Panc1 (cell line): ENCODE measurements at regions not wholly inside any gene's neighbourhood (a gene's known extent, or its start where the extent isn't known, plus 50 kb on each side); places are given as distances from the start of the nearest gene placed in this dataset.

Experiments
- ATAC-seq: fragments of 200-7000 bp; cut with Tn5 transposase; 2 replicates; pipeline ENCODE4 v1.9.1; 2020; ENCODE audit warnings: mild to moderate bottlenecking, moderate library complexity
- BruUV-seq: library from RNA; stranded (reverse); fragments of 400-500 nt; replicated peaks from 2 replicates; lab custom pipeline; 2021; lab: Mats Ljungman, UMichigan
- CTCF ChIA-PET: fragments of 300-600 bp; sonication (Branson Sonifier 250); formaldehyde crosslinking; loops from one replicate; lab custom pipeline; 2022; ENCODE audit warnings: antibody characterized with exemption; lab: Charles Lee
- POLR2A ChIA-PET: fragments of 300-600 bp; sonication (Branson Sonifier 250); formaldehyde crosslinking; loops from one replicate; lab custom pipeline; 2022; ENCODE audit warnings: antibody characterized with exemption; lab: Charles Lee
- DNase-seq: peaks from one replicate; pipeline ENCODE4 v3.0.0-alpha.2; 2010; ENCODE audit warnings: low read depth, low spot score
- H3K27ac ChIP-seq: 2 replicates; pipeline ENCODE4 v1.5.1; 2011; ENCODE audit warnings: mild to moderate bottlenecking, low read length, inconsistent platforms
- H3K27me3 ChIP-seq: fragments of 200-500 bp; sonication (Bioruptor generic); 2 replicates; pipeline ENCODE4 v1.6.0; 2014; ENCODE audit warnings: low read length, inconsistent platforms; ENCODE audit not compliant: control insufficient read depth, insufficient read depth
- H3K36me3 ChIP-seq: fragments of 200-500 bp; sonication (Bioruptor generic); 2 replicates; pipeline ENCODE4 v1.5.1; 2014; ENCODE audit warnings: inconsistent platforms, mild to moderate bottlenecking, low read length, moderate library complexity; ENCODE audit not compliant: control insufficient read depth, insufficient read depth
- H3K4me1 ChIP-seq: 2 replicates; pipeline ENCODE4 v1.5.1; 2011; ENCODE audit warnings: inconsistent platforms, mild to moderate bottlenecking, low read length, moderate library complexity; ENCODE audit not compliant: control insufficient read depth, insufficient read depth
- H3K4me3 ChIP-seq, 2 experiments: 2 replicates each; pipeline ENCODE4 v1.5.1; 2011 to 2012; ENCODE audit warnings: low read depth in 2 of 2, low read length in 2 of 2, mild to moderate bottlenecking in 2 of 2, inconsistent platforms in 1 of 2, moderate library complexity in 1 of 2
- H3K9me3 ChIP-seq: fragments of 200-500 bp; sonication (Bioruptor generic); 2 replicates; pipeline ENCODE4 v1.5.1; 2014; ENCODE audit warnings: low read depth, mild to moderate bottlenecking, inconsistent platforms, low read length, moderate library complexity; ENCODE audit not compliant: control insufficient read depth, insufficient read depth
- POLR2AphosphoS5 ChIP-seq: IDR thresholded peaks from 2 replicates; pipeline ENCODE4 v1.6.1; 2012; ENCODE audit warnings: mild to moderate bottlenecking, low read depth, low read length, moderate library complexity
- SIN3A ChIP-seq: IDR thresholded peaks from 2 replicates; pipeline ENCODE4 v1.6.1; 2012; ENCODE audit warnings: low read depth, mild to moderate bottlenecking, low read length, moderate library complexity, borderline replicate concordance; ENCODE audit not compliant: insufficient read depth
- TCF7L2 ChIP-seq: IDR thresholded peaks from 2 replicates; pipeline ENCODE4 v1.6.1; 2011; ENCODE audit warnings: mild to moderate bottlenecking, low read depth, low read length, inconsistent platforms
- in situ Hi-C: cut with HindIII; loops from 2 replicates; pipeline ENCODE4 v1.10.0; 2016; ENCODE audit warnings: low sequenced_read_pairs, low pct_unique_long_range_greater_than_20kb
- intact Hi-C: fragments of 100-400 bp; cut with micrococcal nuclease; formaldehyde crosslinking; loops from one replicate; pipeline ENCODE4 v1.10.0; 2022; ENCODE audit not compliant: unreplicated experiment
- TF ChIP-seq, protein P1 (sequence below): fragments of 450-650 bp; IDR thresholded peaks from 2 replicates; pipeline ENCODE4 v1.5.1; 2017; ENCODE audit warnings: mild to moderate bottlenecking
- TF ChIP-seq, protein P2 (sequence below), 2 experiments: IDR thresholded peaks; 2 replicates each; pipeline ENCODE4 v1.6.1; 2011 to 2012; ENCODE audit warnings: low read depth in 2 of 2, control low read depth in 1 of 2, low read length in 1 of 2, mild to moderate bottlenecking in 1 of 2, moderate library complexity in 1 of 2; ENCODE audit not compliant: insufficient read depth in 1 of 2

DNA sequence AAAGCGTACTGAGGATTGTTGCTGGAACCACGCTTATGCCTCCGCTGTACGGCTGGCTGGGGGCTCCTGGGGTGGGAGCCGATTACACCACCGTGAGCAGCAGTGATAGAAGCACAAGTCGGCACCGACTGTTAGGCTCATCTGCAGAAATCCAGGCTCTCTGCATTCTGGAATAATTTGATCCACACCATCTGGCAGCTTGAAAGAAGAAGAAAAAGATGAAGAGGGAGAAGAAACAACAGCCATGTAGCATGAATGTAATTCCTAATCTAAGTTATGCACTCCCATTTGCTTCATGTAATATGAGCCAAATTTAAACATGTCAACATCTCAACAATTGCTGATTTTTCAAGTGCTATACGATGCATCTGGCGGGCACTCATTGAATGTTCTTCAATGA is 84.6 kb upstream of the DHX15 start:
- H3K27me3 ChIP-seq = no peaks in the 10 kb centered on the region
- ATAC-seq = no peak
- intact Hi-C loops = no loop called here

DNA sequence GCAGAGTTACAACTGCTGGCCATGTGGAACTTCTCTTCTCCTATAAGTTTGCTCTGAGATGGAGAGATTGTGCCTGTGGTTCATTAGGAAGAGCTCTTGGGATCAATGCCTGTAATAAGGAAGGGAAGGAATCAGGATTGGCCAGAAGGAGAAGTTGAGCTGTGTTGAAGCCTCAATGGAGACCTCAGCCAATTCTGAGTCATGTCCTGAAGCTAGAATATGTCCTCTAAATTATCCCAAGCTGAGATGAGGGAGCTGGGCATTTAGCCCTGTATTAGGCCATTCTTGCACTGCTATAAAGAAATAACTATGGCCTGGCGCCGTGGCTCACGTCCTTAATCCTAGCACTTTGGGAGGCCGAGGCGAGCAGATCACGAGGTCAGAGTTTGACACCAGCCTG is 85.4 kb upstream of the DHX15 start:
- Histone ChIP-seq H3K27ac (no peak overlapping the region), H3K36me3 (no peaks in the 10 kb centered on the region), H3K27me3 (no peaks in the 10 kb centered on the region), H3K4me3 (no peak overlapping the region), H3K4me1 (no peaks in the 10 kb centered on the region), H3K9me3 (no peaks in the 10 kb centered on the region)
- ATAC-seq (no peak), DNase-seq (no peak)
- TF ChIP-seq POLR2AphosphoS5 (no peak), SIN3A (no peak), TCF7L2 (no peak)
- TF ChIP-seq, protein P1, sequence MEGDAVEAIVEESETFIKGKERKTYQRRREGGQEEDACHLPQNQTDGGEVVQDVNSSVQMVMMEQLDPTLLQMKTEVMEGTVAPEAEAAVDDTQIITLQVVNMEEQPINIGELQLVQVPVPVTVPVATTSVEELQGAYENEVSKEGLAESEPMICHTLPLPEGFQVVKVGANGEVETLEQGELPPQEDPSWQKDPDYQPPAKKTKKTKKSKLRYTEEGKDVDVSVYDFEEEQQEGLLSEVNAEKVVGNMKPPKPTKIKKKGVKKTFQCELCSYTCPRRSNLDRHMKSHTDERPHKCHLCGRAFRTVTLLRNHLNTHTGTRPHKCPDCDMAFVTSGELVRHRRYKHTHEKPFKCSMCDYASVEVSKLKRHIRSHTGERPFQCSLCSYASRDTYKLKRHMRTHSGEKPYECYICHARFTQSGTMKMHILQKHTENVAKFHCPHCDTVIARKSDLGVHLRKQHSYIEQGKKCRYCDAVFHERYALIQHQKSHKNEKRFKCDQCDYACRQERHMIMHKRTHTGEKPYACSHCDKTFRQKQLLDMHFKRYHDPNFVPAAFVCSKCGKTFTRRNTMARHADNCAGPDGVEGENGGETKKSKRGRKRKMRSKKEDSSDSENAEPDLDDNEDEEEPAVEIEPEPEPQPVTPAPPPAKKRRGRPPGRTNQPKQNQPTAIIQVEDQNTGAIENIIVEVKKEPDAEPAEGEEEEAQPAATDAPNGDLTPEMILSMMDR = no peak
- TF ChIP-seq, protein P2, sequence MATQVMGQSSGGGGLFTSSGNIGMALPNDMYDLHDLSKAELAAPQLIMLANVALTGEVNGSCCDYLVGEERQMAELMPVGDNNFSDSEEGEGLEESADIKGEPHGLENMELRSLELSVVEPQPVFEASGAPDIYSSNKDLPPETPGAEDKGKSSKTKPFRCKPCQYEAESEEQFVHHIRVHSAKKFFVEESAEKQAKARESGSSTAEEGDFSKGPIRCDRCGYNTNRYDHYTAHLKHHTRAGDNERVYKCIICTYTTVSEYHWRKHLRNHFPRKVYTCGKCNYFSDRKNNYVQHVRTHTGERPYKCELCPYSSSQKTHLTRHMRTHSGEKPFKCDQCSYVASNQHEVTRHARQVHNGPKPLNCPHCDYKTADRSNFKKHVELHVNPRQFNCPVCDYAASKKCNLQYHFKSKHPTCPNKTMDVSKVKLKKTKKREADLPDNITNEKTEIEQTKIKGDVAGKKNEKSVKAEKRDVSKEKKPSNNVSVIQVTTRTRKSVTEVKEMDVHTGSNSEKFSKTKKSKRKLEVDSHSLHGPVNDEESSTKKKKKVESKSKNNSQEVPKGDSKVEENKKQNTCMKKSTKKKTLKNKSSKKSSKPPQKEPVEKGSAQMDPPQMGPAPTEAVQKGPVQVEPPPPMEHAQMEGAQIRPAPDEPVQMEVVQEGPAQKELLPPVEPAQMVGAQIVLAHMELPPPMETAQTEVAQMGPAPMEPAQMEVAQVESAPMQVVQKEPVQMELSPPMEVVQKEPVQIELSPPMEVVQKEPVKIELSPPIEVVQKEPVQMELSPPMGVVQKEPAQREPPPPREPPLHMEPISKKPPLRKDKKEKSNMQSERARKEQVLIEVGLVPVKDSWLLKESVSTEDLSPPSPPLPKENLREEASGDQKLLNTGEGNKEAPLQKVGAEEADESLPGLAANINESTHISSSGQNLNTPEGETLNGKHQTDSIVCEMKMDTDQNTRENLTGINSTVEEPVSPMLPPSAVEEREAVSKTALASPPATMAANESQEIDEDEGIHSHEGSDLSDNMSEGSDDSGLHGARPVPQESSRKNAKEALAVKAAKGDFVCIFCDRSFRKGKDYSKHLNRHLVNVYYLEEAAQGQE (IDR thresholded peaks at IDR 0.05; ENCODE audit: insufficient read depth in 1 of 2, low read depth in 2 of 2, low read length in 1 of 2) = no peak
- ChIA-PET POLR2A (no interaction called here), CTCF (no interaction called here)
- no TSS peak for BruUV-seq
- in situ Hi-C loops (no loop called here), intact Hi-C loops (no loop called here)

More for the DNA sequence above, 84.6 kb upstream of the DHX15 start:
- TF ChIP-seq SIN3A (no peak), POLR2AphosphoS5 (no peak), TCF7L2 (no peak)
- TF ChIP-seq, protein P1 = no peak
- TF ChIP-seq, protein P2 (IDR thresholded peaks at IDR 0.05; ENCODE audit: insufficient read depth in 1 of 2, low read depth in 2 of 2, low read length in 1 of 2) = no peak
- Histone ChIP-seq H3K27ac (no peak overlapping the region), H3K4me1 (no peaks in the 10 kb centered on the region), H3K9me3 (no peaks in the 10 kb centered on the region), H3K36me3 (no peaks in the 10 kb centered on the region), H3K4me3 (no peak overlapping the region)
- in situ Hi-C loops = no loop called here
- BruUV-seq = no TSS peak
- no peak for DNase-seq
- ChIA-PET POLR2A (no interaction called here), CTCF (no interaction called here)
